GM19328 (cell line): ENCODE measurements at regions not wholly inside any gene's neighbourhood (a gene's known extent, or its start where the extent isn't known, plus 50 kb on each side); places are given as distances from the start of the nearest gene placed in this dataset.
"Not testable (repeated sequence)": the region's sequence is repeated elsewhere in the genome, so short reads cannot be mapped to it uniquely, and the experiment has no call there.

Experiments
- ATAC-seq: cut with Tn5 transposase; IDR thresholded peaks from one replicate; pipeline ENCODE4 v1.9.1; 2021; ENCODE audit warnings: mild to moderate bottlenecking, moderate library complexity; ENCODE audit not compliant: unreplicated experiment

DNA sequence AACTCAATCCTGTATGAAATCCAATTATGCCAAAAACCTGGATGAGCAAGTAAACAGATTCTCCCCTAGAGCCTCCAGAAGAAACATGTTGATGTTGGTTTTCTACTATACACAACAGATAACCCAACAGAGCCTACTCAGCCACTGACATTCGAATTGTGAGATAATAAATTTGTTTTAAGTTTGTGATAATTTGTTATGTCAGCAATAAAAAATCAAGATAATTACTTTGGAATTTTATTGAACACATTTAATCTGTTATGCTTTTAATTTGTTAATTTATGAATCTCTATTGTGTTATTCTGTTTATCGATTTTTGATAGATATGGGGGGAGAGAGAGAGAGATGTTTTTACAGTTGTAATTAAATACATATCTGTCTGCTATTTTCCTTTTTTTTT lies 1016.1 kb upstream of the PCDH7 start:
- ATAC-seq: no peak

DNA sequence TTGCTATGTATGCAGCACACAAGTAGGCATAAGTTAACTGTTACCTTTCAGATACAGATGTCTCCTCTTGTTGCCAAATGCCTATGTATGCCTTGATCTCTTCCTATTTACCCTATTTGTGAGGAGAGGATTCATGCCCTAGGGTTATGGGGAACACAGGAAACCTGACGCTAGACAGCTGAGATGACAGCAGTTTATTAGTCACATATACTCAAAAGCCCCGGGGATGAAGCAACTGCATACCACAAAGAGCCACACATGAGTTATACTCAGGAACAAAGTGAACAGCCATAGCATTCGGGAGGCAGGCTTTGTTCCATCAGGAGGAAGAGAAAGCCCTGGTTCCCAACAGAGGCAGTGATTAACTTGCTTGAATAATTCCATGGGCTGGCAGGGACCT lies 1011.7 kb upstream of the PCDH7 start:
- no peak for ATAC-seq

DNA sequence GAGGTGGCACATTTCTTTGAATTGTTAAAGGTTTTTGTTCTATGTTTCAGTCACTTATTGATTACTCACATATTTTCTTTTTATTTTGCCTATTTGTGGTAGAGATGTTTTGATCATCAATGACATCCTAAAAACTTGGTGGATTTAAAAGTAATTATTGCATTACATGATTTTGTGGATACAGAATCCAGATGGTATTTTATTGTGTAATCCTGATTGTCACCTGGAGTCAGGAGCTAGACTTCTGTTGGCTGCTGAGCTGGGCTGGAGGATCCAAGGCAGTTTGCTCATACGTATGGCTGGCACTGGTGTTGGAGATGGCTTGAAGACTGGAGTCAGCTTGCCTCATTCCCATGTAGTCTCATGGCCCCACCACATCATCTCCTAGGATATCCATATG lies 1009.6 kb upstream of the PCDH7 start:
- no peak for ATAC-seq

DNA sequence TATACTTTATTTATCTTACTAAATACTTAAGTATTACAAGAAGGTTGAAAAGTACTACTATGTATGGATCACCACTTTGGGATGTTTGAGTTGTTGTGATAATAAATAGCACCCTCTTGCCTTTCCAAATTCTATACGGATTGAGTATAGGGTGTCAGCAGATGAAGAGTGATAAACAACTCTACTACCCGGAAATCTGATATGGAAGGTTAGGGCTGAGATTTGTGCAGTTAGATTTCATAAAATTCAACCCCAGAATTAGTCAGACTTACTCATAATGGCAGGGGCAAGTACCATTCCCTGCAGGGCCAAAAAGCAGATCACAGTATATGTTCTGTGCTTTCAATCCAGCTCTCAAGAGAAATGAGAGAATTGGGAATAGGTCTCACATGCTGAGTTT lies 1008.9 kb upstream of the PCDH7 start:
- ATAC-seq: no peak

DNA sequence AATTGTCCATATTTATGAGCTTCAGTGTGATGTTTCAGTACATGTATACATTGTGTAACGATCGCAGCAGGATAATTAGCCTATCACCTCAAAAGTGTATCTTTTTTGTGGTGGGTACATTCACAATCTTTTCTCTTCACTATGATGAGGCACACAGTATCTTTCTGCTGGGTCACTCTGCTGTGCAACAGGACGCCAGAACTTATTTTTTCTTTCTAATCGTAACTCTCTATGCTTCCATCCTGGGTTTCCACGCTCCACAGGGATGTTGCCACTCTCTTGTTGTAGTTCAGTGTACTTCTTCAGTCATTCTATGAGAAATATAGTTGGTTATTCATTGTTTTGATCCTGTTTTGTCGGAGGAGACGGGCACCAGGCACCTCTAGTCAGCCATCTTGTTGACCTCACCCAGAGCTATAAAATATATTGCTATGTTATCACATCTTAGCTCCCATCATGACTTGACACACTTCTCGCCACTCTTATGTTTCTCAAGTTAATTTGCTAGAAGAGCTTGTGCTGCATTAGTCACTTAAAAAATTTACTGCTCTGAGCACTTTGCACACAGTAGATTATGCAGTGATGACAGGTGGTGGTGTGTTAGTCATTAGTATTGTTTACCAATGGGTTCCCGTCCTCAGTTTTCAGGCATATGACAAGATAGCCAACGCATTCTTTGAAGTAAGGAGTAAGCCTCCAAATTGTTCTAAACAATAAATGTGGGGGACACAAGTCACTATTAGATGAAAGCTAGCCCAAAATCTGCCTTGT lies 1002.7 kb upstream of the PCDH7 start:
- no peak for ATAC-seq

DNA sequence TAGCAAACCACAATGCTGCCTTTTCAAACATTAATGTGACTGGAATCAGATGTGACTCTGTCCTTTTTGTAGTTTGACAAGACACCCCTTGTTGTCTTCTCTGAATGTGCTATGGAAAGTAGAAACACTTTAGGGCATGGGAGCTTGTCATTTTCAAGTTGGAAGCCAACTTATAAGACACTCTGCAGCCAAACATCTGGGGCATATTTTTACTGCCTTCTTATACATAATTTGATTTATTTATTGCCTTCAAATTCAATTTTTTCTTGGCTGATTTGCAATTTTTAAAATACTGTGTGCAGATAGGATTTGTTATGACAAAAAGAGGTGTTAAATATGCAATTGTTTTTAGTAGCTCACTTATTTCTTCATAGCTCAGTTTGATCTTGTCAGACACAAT lies 1002.0 kb upstream of the PCDH7 start:
- no peak for ATAC-seq

DNA sequence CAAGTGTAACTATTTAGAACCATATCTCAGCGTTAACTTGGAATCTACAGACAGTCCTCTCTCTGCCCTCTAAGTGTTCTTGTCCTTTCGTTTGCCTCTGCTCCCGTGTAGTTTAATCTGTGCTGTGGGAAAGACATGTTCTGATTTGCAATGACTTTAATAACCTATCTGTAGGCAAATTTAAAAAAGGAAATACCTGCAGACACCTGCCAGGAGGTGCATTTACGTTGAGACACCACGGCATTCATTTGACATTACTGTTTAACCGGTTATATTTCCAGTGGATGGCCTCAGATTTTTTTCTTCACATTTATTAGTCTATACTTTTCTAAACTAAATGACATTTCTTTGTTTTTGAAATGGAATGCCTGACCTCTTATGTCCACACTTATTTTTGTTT lies 997.9 kb upstream of the PCDH7 start:
- no peak for ATAC-seq

DNA sequence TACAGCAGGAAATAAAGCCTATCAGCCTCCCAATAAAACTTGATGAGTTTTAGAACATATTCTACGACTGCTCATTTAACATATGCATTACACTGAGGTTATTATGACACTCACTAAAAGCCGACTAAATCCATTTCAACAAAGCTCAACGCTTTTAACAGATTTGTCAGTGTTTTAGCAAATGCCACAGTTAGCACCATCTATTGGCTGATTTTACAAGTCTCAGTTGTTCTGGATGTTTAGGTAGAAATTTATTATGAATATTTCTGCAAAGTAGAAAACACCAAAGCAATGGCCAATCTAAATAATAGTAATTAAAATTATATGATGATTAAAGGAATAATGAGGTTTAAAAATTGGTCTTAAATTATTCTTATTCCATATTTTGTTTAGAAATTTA lies 993.2 kb upstream of the PCDH7 start:
- ATAC-seq: no peak

DNA sequence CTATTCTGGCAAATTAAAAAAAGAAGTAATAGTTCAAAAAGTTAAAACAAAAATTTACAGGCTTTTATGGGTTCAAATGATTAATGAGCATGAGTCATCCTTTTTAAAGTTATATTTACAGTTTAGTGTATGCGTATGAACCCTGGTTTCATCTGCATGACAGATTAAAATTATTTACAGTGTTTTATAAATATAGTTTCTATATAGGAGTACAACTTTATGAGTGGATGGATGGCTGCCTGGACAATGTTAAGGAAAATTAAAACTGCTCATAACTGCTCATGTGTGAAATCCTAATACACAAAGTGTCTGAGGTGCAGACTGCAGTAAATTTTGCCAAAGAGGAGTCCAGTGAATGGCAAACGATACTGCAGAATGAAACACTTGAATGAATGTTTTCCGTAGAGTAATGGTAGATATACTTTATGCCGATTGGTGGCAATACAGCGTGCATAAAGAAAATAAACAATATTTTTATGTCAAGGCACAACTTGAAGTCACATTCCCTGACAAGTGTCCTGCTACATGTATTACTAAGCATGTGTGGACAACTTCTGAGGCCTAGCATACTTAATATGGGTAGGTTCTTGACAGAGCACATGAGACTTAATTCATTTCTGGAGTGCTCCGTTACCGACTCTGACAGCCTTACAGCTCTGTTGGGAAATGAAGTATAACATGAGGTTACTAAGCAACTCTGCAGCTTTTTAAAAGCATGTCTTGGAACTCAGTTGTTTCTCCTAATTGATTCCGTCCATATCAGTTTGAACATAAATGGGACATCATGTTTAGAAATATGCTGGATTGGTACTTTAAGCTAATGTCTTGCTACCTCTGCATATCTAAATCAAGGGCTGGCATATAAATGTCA lies 985.6 kb upstream of the PCDH7 start:
- no peak for ATAC-seq

DNA sequence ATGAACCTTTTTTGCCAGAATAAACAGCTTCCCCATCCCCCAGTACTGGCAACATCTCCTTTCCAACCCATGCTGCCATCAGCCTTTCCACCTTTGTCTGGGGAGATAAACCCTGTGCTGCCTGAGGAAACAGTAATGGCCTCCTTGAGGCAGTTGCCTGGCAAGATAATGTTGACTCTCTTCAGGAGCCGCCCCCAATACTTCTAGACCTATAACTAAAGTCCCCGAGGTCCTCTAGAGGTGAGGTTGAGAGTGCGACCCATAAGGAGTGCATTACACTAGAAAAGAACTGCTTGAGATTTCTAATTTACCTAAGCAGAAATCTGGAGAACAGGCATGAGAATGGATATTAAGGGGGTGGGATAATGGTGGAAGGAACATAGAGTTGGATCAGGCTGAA lies 963.2 kb upstream of the PCDH7 start:
- no peak for ATAC-seq

DNA sequence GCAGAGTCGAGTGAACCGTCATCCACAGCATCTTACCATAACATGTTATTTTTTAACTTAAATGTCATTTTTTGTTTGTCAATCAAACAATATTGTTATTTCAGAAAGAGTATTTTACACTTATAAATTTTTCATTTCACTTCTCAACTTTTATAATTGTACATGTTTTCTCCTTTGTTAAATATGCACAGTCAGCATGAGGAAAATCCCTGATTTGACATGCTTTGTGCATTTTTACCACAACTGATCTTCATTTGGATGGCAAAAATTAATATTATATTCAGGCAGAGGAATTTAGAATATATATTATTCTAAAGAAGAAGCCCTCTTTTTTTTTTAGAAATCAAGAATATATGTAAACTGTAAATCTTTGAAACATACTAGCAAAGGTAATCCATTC lies 958.0 kb upstream of the PCDH7 start:
- ATAC-seq: no peak

DNA sequence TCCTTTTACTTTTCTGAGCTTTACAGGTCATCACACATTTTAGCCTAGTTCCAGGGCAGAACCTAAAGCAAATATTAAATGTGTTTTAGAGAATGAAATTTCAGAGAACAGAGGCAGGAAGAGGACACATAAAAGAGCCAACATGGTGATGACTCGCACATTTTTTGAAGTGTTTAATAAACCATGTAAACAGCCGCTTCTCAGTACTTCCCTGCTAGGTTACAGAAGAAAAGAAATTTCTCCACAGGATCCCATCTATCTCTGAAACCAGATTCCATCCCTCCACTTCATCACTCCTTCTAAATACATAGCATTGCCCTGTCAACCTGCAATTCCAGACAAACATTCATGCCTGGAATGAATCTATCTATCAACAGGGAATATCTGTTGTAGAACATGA lies 949.5 kb upstream of the PCDH7 start:
- no peak for ATAC-seq

DNA sequence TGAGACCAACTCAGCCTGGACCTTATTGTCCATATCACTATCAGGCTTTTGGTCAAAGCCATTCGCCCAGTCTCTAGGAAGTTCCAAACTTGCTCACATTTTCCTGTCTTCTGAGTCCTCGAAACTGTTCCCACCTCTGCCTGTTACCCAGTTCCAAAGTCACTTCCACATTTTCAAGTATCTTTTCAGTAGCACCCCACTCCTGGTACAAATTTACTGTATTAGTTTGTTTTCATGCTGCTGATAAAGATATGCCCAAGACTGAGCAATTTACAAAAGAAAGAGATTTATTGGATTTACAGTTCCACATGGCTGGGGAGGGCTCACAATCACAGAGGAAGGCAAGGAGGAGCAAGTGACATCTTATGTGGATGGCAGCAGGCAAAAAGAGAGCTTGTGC lies 932.0 kb upstream of the PCDH7 start:
- not testable (repeated sequence) for ATAC-seq

DNA sequence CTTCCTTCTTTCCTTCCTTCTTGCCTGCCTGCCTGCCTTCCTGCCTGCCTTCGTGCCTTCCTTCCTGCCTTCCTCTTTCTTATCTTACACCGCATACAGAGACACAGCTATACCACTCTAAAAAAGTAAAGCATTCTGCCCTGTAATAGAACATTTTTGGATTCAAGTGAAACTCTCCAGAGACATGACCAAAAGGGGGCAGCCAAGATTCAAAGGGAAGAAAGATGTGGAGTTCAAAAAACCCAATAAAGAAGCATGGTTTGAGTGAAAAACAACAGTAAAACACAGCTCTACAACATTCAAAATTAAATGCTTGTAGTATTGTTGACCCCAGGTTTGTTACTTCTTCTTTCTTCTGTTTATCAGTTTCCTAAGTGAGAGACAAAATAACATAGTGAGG lies 914.9 kb upstream of the PCDH7 start:
- no peak for ATAC-seq

DNA sequence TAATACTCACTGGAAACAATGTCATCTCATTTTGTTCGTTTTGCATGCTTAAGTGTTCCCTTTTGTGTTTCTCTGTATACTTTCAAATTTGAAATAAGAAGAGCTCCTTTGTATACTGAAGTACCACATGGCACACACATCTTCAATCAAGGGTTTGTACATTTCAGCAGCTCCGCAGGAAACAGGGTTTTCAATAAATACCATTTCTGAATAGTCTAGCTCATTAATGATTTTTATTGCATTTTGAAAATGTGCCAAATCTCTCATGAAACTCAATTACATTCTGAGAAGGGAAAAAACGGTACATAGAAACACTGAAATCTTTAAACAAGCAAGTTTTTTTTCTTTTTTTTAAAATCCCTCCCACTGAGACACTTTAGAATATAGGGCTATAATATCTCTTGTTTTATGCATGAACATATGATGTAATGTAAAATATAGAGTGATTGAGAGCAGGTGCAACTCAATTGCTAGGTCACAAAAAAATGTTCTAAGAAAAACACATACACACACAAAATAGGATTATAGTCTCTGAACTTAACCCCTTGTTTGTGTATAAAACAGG lies 914.2 kb upstream of the PCDH7 start:
- ATAC-seq: no peak

DNA sequence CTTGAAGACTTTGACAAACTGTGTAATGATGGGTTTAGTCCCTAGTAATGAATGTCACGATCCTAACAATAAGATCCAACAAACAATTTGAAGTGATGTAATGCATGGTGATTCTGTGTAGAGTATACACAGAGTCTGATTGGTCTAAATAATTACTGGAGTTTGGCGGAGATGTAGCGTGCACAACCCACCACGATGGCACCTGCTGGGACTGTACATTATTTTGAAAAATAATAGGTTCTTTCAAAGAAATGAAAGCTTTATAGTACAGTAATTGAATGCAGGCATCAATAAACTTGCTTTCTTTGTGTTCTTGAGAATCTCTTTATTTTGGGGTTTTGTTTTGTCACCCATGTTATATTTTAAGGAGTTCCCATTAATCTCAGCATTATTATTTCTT lies 902.2 kb upstream of the PCDH7 start:
- no peak for ATAC-seq

DNA sequence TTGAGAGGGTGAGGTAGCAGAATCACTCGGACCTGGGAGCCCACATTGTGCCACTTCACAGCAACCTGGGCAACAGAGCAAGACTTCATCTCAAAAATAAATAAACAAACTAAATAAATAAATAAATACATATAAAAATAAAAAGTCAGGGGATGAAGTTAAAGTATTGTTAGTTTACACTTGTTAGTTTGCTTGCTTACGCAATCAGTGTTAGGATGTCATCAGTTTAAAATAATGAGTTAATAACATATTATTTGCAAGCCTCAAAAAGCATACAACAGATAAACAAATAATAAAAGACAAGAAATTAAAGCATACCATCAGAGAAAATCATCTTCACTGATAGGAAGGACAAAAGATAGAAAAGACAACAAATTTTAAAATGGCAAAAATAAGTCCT lies 891.1 kb upstream of the PCDH7 start:
- ATAC-seq: no peak

DNA sequence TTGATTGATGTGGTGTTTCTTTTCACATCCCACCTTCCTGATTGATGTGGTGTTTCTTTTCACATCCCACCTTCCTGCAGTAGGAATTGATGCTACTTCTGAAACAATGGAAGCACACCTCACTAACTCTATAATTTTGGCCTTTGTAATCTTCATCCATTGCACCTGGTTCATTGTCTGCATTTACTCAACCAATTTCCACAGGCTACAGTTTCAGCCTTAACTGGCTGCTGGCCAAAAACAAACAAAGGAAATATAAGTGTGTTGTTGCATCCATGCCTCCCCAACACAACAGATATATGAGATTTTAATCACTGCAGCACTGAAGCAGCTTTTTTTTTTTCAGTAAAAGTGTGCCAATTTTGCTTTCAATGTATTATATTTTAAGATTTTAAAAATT lies 867.6 kb upstream of the PCDH7 start:
- ATAC-seq: no peak

DNA sequence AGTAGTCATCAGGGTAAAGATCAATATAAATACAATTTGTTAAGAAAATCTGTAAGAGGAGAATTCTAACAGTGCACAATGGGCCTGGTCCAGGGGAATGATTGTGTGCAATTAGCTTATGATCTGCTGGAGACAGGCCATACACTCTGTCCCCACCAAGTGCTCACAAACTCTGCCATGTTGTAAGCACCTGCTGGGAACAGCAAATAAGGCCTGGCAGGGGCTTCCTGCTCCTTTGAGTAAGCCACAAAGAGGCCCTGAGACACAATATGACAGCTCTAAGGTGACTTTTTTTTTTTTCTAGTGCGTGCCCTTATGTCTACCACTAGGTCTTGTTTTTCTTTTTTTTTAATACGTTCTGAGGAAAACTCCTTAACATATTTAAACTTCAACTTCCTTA lies 866.3 kb upstream of the PCDH7 start:
- no peak for ATAC-seq

DNA sequence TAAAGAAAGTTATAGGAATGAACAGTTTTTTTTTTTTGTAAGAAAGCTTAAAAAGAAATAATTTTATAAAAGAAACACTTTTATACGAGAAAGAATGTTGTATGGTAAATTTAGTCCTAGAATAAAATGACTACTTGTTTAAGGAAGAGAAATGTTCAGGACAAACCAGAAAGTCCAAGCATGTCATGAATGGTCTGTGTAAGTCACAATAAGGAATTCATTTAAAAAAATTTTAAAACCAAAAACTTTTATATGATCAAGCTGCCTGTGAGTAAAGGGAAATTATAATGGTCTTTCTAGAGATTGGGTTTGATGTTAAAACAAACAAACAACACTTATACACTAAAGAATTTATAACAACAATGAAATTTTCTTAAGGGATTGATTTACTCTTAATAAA lies 858.9 kb upstream of the PCDH7 start:
- no peak for ATAC-seq

DNA sequence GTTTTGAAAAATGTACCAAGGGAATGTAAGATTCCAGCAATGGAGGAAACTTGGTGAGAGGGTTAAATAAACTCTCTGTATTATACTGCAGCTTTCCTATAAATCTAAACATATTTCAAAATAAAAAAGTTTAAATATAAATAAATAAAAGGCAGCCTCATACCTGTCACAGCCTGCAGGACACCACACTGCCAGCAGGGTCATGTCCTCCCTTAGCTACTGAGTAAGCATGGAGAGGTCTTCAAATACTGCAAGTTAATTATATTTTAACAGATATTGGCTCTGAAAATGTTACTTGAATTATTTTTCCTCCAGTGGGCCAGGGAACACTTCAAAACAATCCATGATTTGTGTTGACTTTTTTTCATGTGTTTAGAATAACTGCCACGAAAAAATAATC lies 852.8 kb upstream of the PCDH7 start:
- ATAC-seq: no peak

DNA sequence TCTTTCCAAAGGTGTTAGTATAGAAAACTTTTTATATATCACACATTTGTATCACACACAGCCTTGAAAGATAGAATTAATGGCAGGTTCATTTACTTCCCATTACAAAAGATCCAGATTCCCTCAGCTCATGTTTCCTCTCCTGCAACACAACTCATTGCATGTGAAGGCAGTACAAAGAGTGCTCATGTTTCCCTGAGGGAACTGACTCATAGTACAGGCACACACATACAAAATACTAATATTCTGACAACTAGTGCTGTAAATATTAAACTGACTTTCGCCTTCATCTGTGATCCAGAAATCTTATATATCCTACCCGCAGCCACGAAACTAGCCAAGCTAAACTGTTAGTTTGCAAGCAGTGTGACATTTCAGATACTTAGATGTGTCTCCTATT lies 819.8 kb upstream of the PCDH7 start:
- no peak for ATAC-seq
